RCC 7860 (cell line): ENCODE measurements at regions not wholly inside any gene's neighbourhood (a gene's known extent, or its start where the extent isn't known, plus 50 kb on each side); places are given as distances from the start of the nearest gene placed in this dataset.
A peak's percentile ranks its signal among the peaks of the same experiment; 100 is the strongest.

ENCODE experiments used
- DNase-seq: peaks from one replicate; pipeline ENCODE4 v3.0.0-alpha.2; 2015; ENCODE audit warnings: low spot score
- FAIRE-seq: peaks from 2 replicates; lab custom pipeline; 2012; peaks lifted over from hg19 to GRCh38; lab: Jason Lieb, UNC

DNA sequence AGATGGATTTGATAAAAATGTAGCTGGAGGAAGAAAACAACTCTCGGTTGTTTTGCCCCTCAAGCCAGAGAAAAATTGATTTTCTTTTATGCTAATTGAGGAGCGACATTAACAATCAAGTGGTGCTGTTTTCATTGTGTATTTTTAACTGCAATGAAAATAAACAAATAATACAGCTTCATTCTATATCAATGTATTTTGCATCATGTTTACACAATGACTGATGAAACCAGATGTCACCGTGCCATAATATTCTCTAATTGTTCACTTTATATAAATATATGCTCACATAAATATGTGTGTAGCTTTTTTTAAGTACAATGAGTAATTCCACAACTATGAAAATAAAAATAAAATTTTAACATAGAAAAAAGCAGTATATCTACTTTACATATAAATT lies 139.0 kb upstream of the PRDM9 start:
- DNase-seq (no peak), FAIRE-seq (no peak)

DNA sequence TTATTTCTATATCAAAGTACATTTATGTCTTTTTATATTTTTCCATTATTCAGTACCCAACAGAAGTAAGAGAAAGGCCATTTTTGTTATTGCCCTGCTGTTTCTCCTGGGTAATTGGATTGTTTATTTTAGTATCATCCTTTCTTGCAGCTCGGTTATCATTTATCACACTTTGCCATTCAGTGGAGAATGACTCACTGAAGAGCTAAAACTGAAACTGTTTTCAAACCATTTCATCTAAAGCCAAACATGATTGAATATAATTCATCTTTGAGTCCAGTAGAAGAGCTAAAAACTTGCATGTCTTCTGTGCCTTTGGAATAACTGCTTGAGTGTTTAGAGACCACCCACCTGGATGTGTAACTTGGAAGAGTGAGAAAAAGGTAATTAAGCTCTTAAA lies 139.5 kb upstream of the PRDM9 start:
- no peak for DNase-seq
- no peak for FAIRE-seq

DNA sequence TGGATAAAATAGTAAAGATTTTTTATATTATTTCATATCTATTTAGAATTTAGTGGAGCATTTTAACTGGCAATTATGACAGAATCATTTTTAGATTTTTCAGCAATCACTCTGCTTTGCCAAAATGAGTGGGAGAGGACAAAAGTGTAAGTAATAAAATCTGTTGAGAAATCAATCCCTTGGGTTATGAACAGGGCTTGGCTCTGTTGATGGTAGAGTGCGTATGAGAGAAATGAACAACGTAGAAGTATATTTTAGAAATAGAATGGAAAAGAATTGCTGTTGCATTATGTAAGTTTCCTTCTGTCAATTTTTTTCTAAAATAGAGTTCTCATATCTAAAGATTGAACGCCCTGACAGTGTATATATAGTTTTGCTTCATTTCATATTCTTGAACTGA lies 154.1 kb upstream of the PRDM9 start:
- FAIRE-seq (no peak), DNase-seq (no peak)

- no peak for FAIRE-seq
Measured at GRCh38 chr5:23352446-23352845, 155.0 kb upstream of the PRDM9 start.

GRCh38 chr5:23343121-23343520 lies 164.3 kb upstream of the PRDM9 start:
- no peak for DNase-seq
- FAIRE-seq, result peak; percentile 69

More at GRCh38 chr5:23352446-23352845, 155.0 kb upstream of the PRDM9 start:
- DNase-seq, result no peak

GRCh38 chr5:23332650-23333251 lies 174.7 kb upstream of the PRDM9 start:
- FAIRE-seq (no peak), DNase-seq (no peak)

- FAIRE-seq, result peak; percentile 15
- no peak for DNase-seq
Measured at GRCh38 chr5:23330726-23331125, 176.7 kb upstream of the PRDM9 start.

GRCh38 chr5:23319901-23320300 lies 187.5 kb upstream of the PRDM9 start:
- FAIRE-seq (no peak), DNase-seq (no peak)

DNA sequence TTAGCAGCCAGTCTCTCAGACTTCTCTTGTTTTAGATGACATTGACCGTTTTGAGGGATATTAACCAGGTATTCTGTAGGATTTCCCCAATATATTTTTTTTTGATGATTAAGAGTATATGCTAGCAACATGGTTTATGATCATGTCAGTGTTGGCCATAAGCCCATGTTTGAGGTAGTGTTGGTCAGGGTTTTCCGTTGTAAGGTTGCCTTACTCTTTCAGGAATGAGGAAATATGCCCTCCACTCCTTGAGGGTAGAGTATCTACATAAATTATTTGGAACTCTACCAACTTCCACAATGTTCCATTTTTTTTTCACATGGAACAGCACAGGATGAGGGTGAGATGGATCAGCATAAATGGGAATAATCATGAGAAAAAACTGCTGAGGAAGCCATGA lies 188.4 kb upstream of the PRDM9 start:
- no peak for DNase-seq
- no peak for FAIRE-seq

DNA sequence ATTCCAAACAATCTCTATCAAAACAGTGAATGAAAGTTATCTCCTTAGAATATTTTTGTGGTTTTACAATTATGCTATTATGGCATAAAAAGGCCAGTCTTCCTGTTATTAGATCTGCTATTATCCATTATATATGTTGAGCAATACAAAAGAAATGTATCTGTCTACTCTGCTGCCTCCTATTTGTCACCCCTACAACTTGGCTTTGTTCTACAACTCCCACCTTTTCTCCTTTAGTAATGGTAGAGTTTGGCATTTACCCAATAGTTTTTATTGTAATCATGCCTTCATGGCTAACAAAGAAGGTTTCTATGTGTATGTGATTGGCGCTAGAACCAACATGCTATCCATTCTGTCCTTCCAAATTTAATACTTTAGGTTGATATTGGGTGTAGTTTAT lies 189.2 kb upstream of the PRDM9 start:
- FAIRE-seq, result no peak
- no peak for DNase-seq

DNA sequence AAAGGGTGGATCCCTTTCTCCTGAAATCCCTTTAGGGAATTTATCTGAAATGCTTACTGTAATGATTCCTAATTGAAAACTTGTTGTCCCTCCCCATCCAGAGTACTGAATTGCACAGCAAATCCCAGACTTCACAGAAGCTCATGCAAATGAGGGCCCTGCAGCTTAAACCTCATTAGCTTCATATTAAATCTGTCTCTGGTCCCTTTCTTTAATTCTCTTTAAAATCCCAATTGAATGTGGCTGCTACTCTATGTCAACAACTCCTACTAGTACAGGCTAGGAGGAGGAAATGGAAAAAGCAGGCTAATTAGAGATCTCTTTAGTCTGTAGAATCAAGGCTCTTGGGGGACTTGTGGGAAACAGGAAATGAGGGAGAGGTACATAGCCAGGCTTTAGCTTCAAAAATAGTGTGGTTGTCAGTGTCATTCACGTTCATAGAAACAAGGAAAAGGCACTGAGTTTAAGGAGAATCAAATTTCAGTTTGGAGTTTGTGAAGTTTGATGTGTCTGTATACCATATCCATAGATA lies 191.3 kb upstream of the PRDM9 start:
- FAIRE-seq (no peak), DNase-seq (no peak)

GRCh38 chr5:23314827-23315226 lies 192.6 kb upstream of the PRDM9 start:
- DNase-seq (no peak), FAIRE-seq (no peak)

DNA sequence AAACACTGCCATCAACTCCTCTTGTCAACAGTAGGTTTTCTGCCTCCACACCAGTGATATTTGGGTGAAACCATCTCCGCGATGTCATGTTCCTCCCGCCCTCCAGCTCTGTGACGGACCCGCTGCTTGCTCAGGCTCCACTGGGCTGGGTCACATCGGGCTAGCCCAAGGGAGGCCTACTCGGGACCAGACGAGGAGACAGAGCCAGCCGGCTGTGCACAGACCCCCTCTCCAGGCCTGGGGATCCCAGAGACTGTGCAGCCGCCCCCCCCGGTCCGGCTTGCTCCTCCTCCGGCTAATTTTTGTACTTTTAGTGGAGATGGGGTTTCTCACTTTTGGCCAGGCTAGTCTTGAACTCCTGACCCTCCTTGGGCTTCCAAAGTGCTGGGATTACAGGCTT lies 202.4 kb upstream of the PRDM9 start:
- FAIRE-seq (no peak), DNase-seq (no peak)

GRCh38 chr5:23303836-23304235 lies 203.6 kb upstream of the PRDM9 start:
- DNase-seq (no peak), FAIRE-seq (no peak)

- FAIRE-seq, result no peak
- no peak for DNase-seq
Measured at GRCh38 chr5:23303435-23303834, 204.0 kb upstream of the PRDM9 start.

DNA sequence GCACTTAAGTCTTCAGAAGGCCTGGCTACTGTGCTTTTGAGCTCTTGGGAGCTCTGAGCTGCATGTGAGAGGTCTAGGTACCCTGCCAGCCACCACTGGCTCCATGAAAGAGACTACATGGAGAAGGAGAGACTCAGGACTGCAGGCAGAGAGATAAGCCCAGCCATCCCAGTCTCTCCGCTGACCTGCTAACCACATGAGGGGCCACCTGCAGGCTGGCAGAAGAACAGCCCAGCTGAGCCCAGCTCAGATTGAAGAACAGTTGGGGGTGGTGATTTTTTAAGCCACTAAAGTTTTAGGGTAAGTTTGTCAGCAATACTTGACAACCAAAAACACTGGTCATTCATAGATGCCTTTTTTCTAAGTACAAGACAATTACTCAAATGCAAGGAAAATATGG lies 205.0 kb upstream of the PRDM9 start:
- DNase-seq (no peak), FAIRE-seq (no peak)

GRCh38 chr5:23289162-23289561 lies 218.2 kb upstream of the PRDM9 start:
- no peak for FAIRE-seq
- DNase-seq, result no peak

DNA sequence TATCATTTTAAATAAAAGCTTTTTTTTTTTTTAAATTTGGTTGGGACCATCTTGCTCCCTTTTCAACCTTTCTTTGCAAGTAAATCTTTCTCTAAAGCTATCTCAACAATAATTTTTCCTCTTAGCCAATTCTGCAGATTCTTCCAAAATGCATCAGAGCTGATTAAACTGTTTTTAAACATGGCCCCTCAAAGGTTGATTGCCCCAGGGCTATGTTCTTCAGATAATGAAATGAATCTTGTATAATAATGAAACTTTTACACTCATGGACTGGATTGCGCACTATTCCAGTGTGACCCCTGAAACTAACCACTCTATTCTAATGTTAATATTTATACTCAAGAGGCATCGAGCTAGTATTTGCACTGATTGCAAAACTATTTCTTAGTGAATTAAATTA lies 222.8 kb upstream of the PRDM9 start:
- no peak for DNase-seq
- FAIRE-seq, result no peak

GRCh38 chr5:23274171-23274570 lies 233.2 kb upstream of the PRDM9 start:
- no peak for FAIRE-seq
- DNase-seq, result no peak

GRCh38 chr5:23269981-23270380 lies 237.4 kb upstream of the PRDM9 start:
- DNase-seq (no peak), FAIRE-seq (no peak)

- no peak for DNase-seq
Measured at GRCh38 chr5:23268136-23268535, 239.3 kb upstream of the PRDM9 start.

GRCh38 chr5:23260621-23261020 lies 246.8 kb upstream of the PRDM9 start:
- FAIRE-seq (no peak), DNase-seq (no peak)

More at GRCh38 chr5:23268136-23268535, 239.3 kb upstream of the PRDM9 start:
- no peak for FAIRE-seq

DNA sequence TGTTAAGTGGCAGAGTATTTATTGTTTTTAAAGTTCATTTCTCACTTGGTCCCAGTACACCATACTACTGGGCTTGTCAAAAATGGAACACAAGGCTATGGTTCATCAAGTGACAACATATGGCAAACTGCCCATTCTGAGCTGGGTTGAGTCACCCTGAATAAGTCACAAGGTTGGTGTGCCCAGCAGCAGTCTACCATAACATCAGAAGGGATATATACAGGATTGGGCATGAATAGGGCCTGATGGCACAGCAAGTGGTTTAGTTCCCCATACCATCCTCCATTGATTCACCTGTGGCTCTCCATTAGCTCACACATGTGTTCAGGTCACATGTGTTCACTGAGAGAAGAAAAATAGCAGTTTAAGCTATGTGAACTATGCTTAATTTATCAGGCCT lies 249.8 kb upstream of the PRDM9 start:
- FAIRE-seq (no peak), DNase-seq (peak; percentile 31)
